ENCODE measurements at regions not wholly inside any gene's neighbourhood (a gene's known extent, or its start where the extent isn't known, plus 50 kb on each side); places are given as distances from the start of the nearest gene placed in this dataset.

DNA sequence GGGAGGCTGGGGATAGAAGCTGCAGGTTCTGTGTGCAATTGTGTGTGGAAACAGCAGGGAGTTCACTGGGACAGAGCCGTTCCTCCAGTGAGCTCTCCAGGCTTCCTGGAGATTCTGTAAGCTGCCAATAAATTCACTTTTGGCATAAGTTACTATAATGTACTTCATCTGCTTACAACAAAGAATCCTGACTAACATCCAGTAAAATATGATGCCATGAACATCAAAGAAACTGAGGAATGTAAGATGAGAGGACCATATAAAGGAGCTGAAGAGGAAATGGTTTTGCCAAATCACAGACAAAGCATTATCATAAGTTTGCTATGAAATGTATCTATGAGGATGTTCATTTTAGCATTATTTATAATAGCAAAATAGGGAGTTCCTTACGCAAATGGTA, 175.3 kb downstream of the KCNE4 start:
- H3K4me1 ChIP-seq (ENCODE audit: control insufficient read depth in 1 of 2, insufficient read depth in 2 of 2, low read length in 2 of 2): peaks cover 0 to 5% of the 10 kb centered on the region in 2 donors

DNA sequence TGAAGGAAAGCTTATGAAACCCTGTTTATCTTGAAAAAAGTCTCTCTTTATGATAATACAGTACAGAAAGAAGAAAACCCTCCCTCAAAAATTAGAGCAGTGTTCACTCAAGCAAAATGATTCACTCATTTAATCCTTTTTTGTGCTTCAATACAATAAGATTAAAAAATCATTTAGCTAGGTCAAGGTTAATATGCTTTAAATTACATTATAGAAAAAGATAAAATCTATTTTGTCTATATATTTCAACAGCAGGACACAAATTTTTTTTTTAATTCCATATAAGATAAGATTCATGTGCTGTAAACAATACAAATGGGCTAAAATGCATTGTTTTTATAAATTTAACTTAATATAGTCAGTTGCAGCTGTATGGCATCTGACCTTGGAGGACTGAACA, 176.9 kb downstream of the KCNE4 start:
- Histone ChIP-seq H3K27ac (ENCODE audit: low read length) (no peak overlapping the region), H3K4me3 (ENCODE audit: low read depth in 1 of 2, low read length in 2 of 2) (no peak overlapping the region)

More for the DNA sequence above, 175.3 kb downstream of the KCNE4 start:
- Histone ChIP-seq H3K36me3 (ENCODE audit: control insufficient read depth in 1 of 2, insufficient read depth in 2 of 2, low read length in 2 of 2) (no peaks in the 10 kb centered on the region), H3K9me3 (ENCODE audit: control insufficient read depth in 1 of 2, low read length in 2 of 2) (no peaks in the 10 kb centered on the region), H3K27me3 (ENCODE audit: low read depth, low read length) (no peaks in the 10 kb centered on the region), H3K27ac (ENCODE audit: low read length) (no peak overlapping the region), H3K4me3 (ENCODE audit: low read depth in 1 of 2, low read length in 2 of 2) (no peak overlapping the region)

DNA sequence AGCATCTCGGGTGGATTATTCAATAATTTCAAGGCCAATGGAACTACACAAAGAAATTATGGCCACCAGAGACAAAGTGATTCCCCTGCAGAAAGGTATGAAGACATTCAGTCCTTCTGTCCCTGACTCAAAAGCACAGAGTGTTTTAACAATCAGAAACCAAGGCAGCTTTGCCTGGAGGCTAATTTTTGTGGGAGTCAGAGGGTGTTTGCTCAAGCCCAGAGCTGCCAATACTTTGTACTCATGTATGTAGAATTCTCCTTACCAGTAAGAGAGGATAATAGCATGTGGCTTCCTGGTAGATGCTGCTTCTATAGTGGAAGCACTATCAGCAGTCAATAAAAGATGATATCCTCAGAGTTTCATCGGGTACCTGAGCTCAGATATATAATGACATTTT, 178.4 kb downstream of the KCNE4 start:
- no peak overlapping the region for H3K27ac ChIP-seq (ENCODE audit: low read length)
- no peaks in the 10 kb centered on the region for H3K27me3 ChIP-seq (ENCODE audit: low read depth, low read length)
- H3K9me3 ChIP-seq (ENCODE audit: control insufficient read depth in 1 of 2, low read length in 2 of 2): no peaks in the 10 kb centered on the region
- no peaks in the 10 kb centered on the region for H3K36me3 ChIP-seq (ENCODE audit: control insufficient read depth in 1 of 2, insufficient read depth in 2 of 2, low read length in 2 of 2)
- H3K4me1 ChIP-seq (ENCODE audit: control insufficient read depth in 1 of 2, insufficient read depth in 2 of 2, low read length in 2 of 2): no peaks in the 10 kb centered on the region
- no peak overlapping the region for H3K4me3 ChIP-seq (ENCODE audit: low read depth in 1 of 2, low read length in 2 of 2)

More for the DNA sequence above, 176.9 kb downstream of the KCNE4 start:
- Histone ChIP-seq H3K9me3 (ENCODE audit: control insufficient read depth in 1 of 2, low read length in 2 of 2) (no peaks in the 10 kb centered on the region), H3K27me3 (ENCODE audit: low read depth, low read length) (no peaks in the 10 kb centered on the region), H3K4me1 (ENCODE audit: control insufficient read depth in 1 of 2, insufficient read depth in 2 of 2, low read length in 2 of 2) (no peaks in the 10 kb centered on the region), H3K36me3 (ENCODE audit: control insufficient read depth in 1 of 2, insufficient read depth in 2 of 2, low read length in 2 of 2) (no peaks in the 10 kb centered on the region)

DNA sequence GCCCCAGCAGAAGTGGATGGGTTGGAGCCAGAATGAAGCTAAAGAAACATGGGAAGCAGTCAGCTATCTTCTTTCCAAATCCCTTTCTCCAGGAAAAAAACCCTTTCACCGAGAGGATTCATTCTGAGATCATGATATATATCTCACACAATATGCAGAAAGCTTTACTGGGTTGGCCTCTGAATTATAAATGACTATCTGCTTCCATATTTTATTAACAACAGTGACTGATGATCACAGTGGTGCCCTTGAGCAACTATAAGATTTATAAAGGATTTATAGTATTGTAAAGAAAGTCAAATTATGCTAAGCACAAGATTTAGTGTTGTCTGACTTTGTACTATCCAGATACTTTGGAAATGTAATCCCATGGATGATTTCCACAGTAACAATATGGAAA, 180.3 kb downstream of the KCNE4 start:
- no peak overlapping the region for H3K4me3 ChIP-seq (ENCODE audit: low read depth in 1 of 2, low read length in 2 of 2)
- H3K27ac ChIP-seq (ENCODE audit: low read length): no peak overlapping the region
- no peaks in the 10 kb centered on the region for H3K4me1 ChIP-seq (ENCODE audit: control insufficient read depth in 1 of 2, insufficient read depth in 2 of 2, low read length in 2 of 2)
- no peaks in the 10 kb centered on the region for H3K27me3 ChIP-seq (ENCODE audit: low read depth, low read length)
- H3K36me3 ChIP-seq (ENCODE audit: control insufficient read depth in 1 of 2, insufficient read depth in 2 of 2, low read length in 2 of 2): no peaks in the 10 kb centered on the region
- no peaks in the 10 kb centered on the region for H3K9me3 ChIP-seq (ENCODE audit: control insufficient read depth in 1 of 2, low read length in 2 of 2)

DNA sequence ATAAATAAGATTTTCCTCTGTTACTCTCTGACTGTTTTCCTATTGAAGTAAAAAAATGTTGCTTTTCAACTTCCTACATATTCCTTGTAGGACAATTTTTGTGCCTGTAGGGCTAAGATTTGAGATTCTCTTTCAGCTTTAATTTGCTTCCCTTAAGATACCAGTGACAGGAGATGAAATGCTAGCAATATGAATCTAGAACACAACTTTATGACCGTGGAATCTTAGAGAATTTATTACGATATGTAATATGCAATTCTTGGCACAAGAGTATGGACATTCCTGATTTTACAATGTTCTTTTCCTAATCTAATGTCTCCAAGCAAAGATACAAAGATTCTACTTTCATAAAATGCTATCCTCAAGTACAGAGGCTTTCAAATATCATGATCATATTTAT, 180.9 kb downstream of the KCNE4 start:
- Histone ChIP-seq H3K9me3 (ENCODE audit: control insufficient read depth in 1 of 2, low read length in 2 of 2) (no peaks in the 10 kb centered on the region), H3K36me3 (ENCODE audit: control insufficient read depth in 1 of 2, insufficient read depth in 2 of 2, low read length in 2 of 2) (no peaks in the 10 kb centered on the region), H3K27me3 (ENCODE audit: low read depth, low read length) (no peaks in the 10 kb centered on the region), H3K4me1 (ENCODE audit: control insufficient read depth in 1 of 2, insufficient read depth in 2 of 2, low read length in 2 of 2) (no peaks in the 10 kb centered on the region), H3K27ac (ENCODE audit: low read length) (no peak overlapping the region), H3K4me3 (ENCODE audit: low read depth in 1 of 2, low read length in 2 of 2) (no peak overlapping the region)

DNA sequence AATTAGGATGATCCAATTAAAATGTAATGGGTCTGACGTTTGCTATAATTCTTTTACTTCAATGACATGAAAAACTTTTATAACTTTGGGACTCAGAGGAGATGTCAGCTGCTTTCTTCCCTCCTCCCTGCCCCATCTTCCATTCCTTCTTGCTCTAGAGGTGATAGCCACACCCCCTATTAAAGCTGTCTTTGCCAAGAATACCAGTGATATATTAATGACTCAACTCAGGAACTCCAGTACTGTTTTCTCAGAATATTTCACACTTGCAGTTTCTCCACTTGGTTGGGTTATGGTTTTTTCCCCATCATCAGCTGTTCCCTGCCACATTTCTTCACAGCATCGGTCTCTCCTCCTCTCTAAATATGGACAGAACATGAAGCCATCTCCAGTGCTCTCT, 184.0 kb downstream of the KCNE4 start:
- Histone ChIP-seq H3K4me3 (ENCODE audit: low read depth in 1 of 2, low read length in 2 of 2) (no peak overlapping the region), H3K36me3 (ENCODE audit: control insufficient read depth in 1 of 2, insufficient read depth in 2 of 2, low read length in 2 of 2) (no peaks in the 10 kb centered on the region), H3K27me3 (ENCODE audit: low read depth, low read length) (no peaks in the 10 kb centered on the region)

DNA sequence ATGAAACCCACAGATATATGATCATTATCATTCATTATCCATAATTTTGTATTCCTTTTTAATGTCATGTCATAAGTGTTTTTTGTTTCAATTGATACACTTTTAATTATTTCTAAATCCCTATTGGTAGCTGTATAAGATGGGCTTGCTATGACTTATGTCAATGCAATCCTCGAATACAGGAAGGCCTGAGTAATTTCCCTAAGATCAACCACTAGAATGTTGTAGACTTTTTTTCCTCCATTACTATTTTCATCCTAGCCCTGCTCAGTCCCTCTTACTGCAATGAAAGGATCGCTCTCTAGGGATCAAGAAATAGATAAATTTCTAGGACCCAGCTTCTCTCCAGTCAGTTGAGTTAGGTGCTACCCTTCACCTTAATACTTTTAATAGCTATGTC, 186.3 kb downstream of the KCNE4 start:
- H3K27ac ChIP-seq (ENCODE audit: low read length): no peak overlapping the region

More for the DNA sequence above, 184.0 kb downstream of the KCNE4 start:
- H3K9me3 ChIP-seq (ENCODE audit: control insufficient read depth in 1 of 2, low read length in 2 of 2): no peaks in the 10 kb centered on the region
- no peak overlapping the region for H3K27ac ChIP-seq (ENCODE audit: low read length)
- H3K4me1 ChIP-seq (ENCODE audit: control insufficient read depth in 1 of 2, insufficient read depth in 2 of 2, low read length in 2 of 2): no peaks in the 10 kb centered on the region

DNA sequence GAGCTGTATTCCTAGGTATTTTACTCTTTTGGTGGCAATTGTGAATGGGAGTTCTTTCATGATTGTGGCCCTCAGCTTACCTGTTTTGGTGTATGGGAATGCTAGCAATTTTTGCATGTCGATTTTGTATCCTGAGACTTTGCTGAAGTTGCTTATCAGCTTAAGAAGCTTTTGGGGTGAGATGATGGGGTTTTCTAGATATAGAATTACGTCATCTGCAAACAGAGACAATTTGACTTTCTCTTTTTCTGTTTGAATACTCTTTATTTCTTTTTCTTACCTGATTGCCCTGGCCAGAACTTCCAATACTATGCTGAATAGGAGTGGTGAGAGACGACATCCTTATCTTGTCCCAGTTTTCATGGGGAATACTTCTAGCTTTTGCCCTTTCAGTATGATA, 191.2 kb downstream of the KCNE4 start:
- Histone ChIP-seq H3K36me3 (ENCODE audit: control insufficient read depth in 1 of 2, insufficient read depth in 2 of 2, low read length in 2 of 2) (no peaks in the 10 kb centered on the region), H3K27me3 (ENCODE audit: low read depth, low read length) (no peaks in the 10 kb centered on the region)

More for the DNA sequence above, 186.3 kb downstream of the KCNE4 start:
- H3K36me3 ChIP-seq (ENCODE audit: control insufficient read depth in 1 of 2, insufficient read depth in 2 of 2, low read length in 2 of 2): no peaks in the 10 kb centered on the region
- no peaks in the 10 kb centered on the region for H3K4me1 ChIP-seq (ENCODE audit: control insufficient read depth in 1 of 2, insufficient read depth in 2 of 2, low read length in 2 of 2)
- H3K9me3 ChIP-seq (ENCODE audit: control insufficient read depth in 1 of 2, low read length in 2 of 2): peaks cover 0 to 2% of the 10 kb centered on the region in 2 donors
- H3K4me3 ChIP-seq (ENCODE audit: low read depth in 1 of 2, low read length in 2 of 2): no peak overlapping the region
- H3K27me3 ChIP-seq (ENCODE audit: low read depth, low read length): no peaks in the 10 kb centered on the region

DNA sequence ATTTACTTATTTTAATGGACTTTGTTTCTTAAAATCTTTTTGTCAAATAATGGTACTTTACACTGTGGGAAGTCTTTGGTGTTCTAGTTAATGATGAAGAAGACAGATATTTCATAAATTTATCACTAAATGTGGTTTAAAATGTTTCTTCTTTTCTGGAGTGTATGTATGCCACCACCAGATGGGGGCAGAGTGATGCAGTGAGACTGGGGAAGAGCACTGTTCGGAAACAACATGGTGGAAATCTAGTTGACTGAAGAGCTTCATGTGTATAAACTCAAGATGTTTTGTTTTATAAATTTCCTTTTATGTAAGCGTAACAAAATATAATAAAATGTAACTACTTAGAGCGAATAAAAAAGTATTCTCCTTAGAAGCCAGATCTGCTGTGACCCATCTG, 195.1 kb downstream of the KCNE4 start:
- Histone ChIP-seq H3K9me3 (ENCODE audit: control insufficient read depth in 1 of 2, low read length in 2 of 2) (peaks cover 0 to 6% of the 10 kb centered on the region in 2 donors), H3K27me3 (ENCODE audit: low read depth, low read length) (no peaks in the 10 kb centered on the region), H3K4me3 (ENCODE audit: low read depth in 1 of 2, low read length in 2 of 2) (no peak overlapping the region), H3K27ac (ENCODE audit: low read length) (no peak overlapping the region), H3K36me3 (ENCODE audit: control insufficient read depth in 1 of 2, insufficient read depth in 2 of 2, low read length in 2 of 2) (no peaks in the 10 kb centered on the region), H3K4me1 (ENCODE audit: control insufficient read depth in 1 of 2, insufficient read depth in 2 of 2, low read length in 2 of 2) (no peaks in the 10 kb centered on the region)

More for the DNA sequence above, 191.2 kb downstream of the KCNE4 start:
- Histone ChIP-seq H3K9me3 (ENCODE audit: control insufficient read depth in 1 of 2, low read length in 2 of 2) (peaks cover 0 to 6% of the 10 kb centered on the region in 2 donors), H3K27ac (ENCODE audit: low read length) (no peak overlapping the region), H3K4me3 (ENCODE audit: low read depth in 1 of 2, low read length in 2 of 2) (no peak overlapping the region), H3K4me1 (ENCODE audit: control insufficient read depth in 1 of 2, insufficient read depth in 2 of 2, low read length in 2 of 2) (no peaks in the 10 kb centered on the region)

DNA sequence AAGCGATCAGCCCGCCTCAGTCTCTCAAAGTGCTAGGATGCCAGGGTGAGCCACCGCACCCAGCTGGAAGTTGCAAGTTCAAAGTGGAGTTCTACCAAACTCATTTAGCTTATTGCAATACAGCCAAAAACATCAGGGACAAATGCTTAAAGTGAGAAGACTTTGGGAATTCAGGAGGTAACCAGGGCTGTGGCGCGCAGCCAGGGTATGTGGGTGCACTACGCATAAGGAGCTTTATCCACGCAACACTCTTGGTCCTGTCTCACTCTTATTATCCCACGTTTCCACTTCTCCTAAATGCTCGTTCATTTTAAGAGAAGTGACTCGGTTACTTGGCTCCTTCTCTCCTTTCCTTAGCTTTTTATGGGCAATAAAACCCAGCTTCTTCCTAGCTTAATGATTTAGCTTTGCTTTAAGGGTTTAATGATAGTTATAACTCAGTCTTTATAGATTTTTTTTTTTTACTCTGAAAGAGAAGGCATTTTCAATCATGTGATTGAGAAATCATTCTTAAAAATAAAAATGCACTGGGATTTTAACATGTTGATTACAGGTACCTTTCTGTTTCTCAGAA, 199.8 kb downstream of the KCNE4 start:
- Histone ChIP-seq H3K9me3 (ENCODE audit: control insufficient read depth in 1 of 2, low read length in 2 of 2) (peaks cover 0 to 4% of the 10 kb centered on the region in 2 donors), H3K36me3 (ENCODE audit: control insufficient read depth in 1 of 2, insufficient read depth in 2 of 2, low read length in 2 of 2) (no peaks in the 10 kb centered on the region), H3K4me1 (ENCODE audit: control insufficient read depth in 1 of 2, insufficient read depth in 2 of 2, low read length in 2 of 2) (no peaks in the 10 kb centered on the region), H3K27me3 (ENCODE audit: low read depth, low read length) (no peaks in the 10 kb centered on the region), H3K27ac (ENCODE audit: low read length) (no peak overlapping the region), H3K4me3 (ENCODE audit: low read depth in 1 of 2, low read length in 2 of 2) (no peak overlapping the region)

DNA sequence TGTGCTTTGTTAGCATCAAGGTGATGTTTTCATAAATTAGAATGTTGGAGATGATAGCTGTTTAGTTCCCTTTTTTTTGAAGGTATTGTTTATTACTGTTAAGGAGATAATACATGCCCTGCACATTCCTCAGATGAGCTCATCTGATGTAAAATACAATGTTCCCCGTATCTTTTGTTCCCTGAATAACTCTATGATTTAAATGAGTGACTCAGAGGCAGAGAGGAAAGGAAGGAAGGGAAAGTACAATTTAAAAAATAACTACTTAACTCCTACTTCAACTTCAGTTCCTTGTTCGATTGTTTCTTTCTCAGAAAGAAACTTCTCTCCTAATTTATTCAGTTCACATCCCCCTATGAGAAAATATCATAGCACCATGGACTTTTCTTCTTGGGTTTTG, 208.7 kb downstream of the KCNE4 start:
- Histone ChIP-seq H3K27ac (ENCODE audit: low read length) (no peak overlapping the region), H3K27me3 (ENCODE audit: low read depth, low read length) (no peaks in the 10 kb centered on the region), H3K4me3 (ENCODE audit: low read depth in 1 of 2, low read length in 2 of 2) (no peak overlapping the region), H3K36me3 (ENCODE audit: control insufficient read depth in 1 of 2, insufficient read depth in 2 of 2, low read length in 2 of 2) (no peaks in the 10 kb centered on the region), H3K4me1 (ENCODE audit: control insufficient read depth in 1 of 2, insufficient read depth in 2 of 2, low read length in 2 of 2) (no peaks in the 10 kb centered on the region), H3K9me3 (ENCODE audit: control insufficient read depth in 1 of 2, low read length in 2 of 2) (peaks cover 3 to 7% of the 10 kb centered on the region in 2 donors)

DNA sequence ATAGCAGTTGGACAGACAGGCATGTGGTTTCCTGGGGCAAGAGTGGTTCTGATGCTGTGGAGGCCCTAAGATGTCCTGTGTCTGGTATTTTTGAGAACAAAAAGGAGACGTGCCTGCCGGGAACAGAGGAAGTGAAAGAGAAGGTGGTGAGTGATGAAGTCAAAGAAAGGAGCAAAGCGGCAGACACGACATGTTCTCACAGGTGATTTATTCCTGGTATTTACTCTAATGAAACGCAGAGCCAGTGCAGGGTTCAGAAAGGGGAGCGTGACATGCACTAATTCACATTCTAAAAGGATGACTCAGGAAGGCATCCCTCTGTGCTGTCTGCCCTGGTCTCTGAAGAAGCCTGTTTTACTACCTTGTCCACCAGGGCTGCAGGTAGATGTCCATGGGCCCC, 211.0 kb downstream of the KCNE4 start:
- H3K9me3 ChIP-seq (ENCODE audit: control insufficient read depth in 1 of 2, low read length in 2 of 2): peaks cover 0 to 7% of the 10 kb centered on the region in 2 donors
- H3K27ac ChIP-seq (ENCODE audit: low read length): no peak overlapping the region
- H3K27me3 ChIP-seq (ENCODE audit: low read depth, low read length): no peaks in the 10 kb centered on the region
- no peaks in the 10 kb centered on the region for H3K36me3 ChIP-seq (ENCODE audit: control insufficient read depth in 1 of 2, insufficient read depth in 2 of 2, low read length in 2 of 2)
- no peaks in the 10 kb centered on the region for H3K4me1 ChIP-seq (ENCODE audit: control insufficient read depth in 1 of 2, insufficient read depth in 2 of 2, low read length in 2 of 2)
- H3K4me3 ChIP-seq (ENCODE audit: low read depth in 1 of 2, low read length in 2 of 2): no peak overlapping the region
